Panc1 (cell line): ENCODE measurements at regions not wholly inside any gene's neighbourhood (a gene's known extent, or its start where the extent isn't known, plus 50 kb on each side); places are given as distances from the start of the nearest gene placed in this dataset.

Experiments
- CTCF ChIP-seq: fragments of 450-650 bp; IDR thresholded peaks from 2 replicates; pipeline ENCODE4 v1.5.1; 2017; ENCODE audit warnings: mild to moderate bottlenecking
- POLR2AphosphoS5 ChIP-seq: IDR thresholded peaks from 2 replicates; pipeline ENCODE4 v1.6.1; 2012; ENCODE audit warnings: mild to moderate bottlenecking, low read depth, low read length, moderate library complexity
- SIN3A ChIP-seq: IDR thresholded peaks from 2 replicates; pipeline ENCODE4 v1.6.1; 2012; ENCODE audit warnings: low read depth, mild to moderate bottlenecking, low read length, moderate library complexity, borderline replicate concordance; ENCODE audit not compliant: insufficient read depth
- TCF7L2 ChIP-seq: IDR thresholded peaks from 2 replicates; pipeline ENCODE4 v1.6.1; 2011; ENCODE audit warnings: mild to moderate bottlenecking, low read depth, low read length, inconsistent platforms

- no peak for TF ChIP-seq CTCF
- TF ChIP-seq POLR2AphosphoS5 = no peak
- TF ChIP-seq SIN3A = no peak
- TF ChIP-seq TCF7L2 = no peak
These were observed 113.2 kb upstream of the KCNG1 start for GRCh38 chr20:51135926-51136715.
